ENCODE measurements at regions not wholly inside any gene's neighbourhood (a gene's known extent, or its start where the extent isn't known, plus 50 kb on each side); places are given as distances from the start of the nearest gene placed in this dataset.

- TF ChIP-seq YY1 (IDR thresholded peaks at IDR 0.05; ENCODE audit: insufficient read depth, insufficient read length) (no peak), ZNF274 (IDR thresholded peaks at IDR 0.05; ENCODE audit: low read depth, low read length) (no peak)
Measured at GRCh38 chrX:112941209-112941837, 100.7 kb upstream of the AMOT start.
